ENCODE measurements at regions not wholly inside any gene's neighbourhood (a gene's known extent, or its start where the extent isn't known, plus 50 kb on each side); places are given as distances from the start of the nearest gene placed in this dataset.

GRCh38 chr10:104582602-104582951 lies 58.5 kb upstream of the SORCS3 start:
- no peak overlapping the region for H2AFZ ChIP-seq (ENCODE audit: low read length)
- no peak overlapping the region for H2BK15ac ChIP-seq (ENCODE audit: low read length)
- H3K27ac ChIP-seq (replicated peaks; ENCODE audit: low read length): no peak overlapping the region
- no peaks in the 10 kb centered on the region for H3K27me3 ChIP-seq (ENCODE audit: control insufficient read depth in 3 of 3, insufficient read depth in 3 of 3, low read depth in 1 of 3, low read length in 3 of 3)
- WGBS, 2 donors (ENCODE audit: extremely low coverage in 2 of 2, insufficient read length in 2 of 2, insufficient replicate concordance in 1 of 2): no CpG with 5 or more reads among the region's 4 CpGs
- no peak overlapping the region for H4K8ac ChIP-seq (ENCODE audit: low read depth, low read length)
- DNase-seq (ENCODE audit: low spot score): no peak
- H4K91ac ChIP-seq (ENCODE audit: low read depth, low read length, poor library complexity): no peak overlapping the region
- no peaks in the 10 kb centered on the region for H3K36me3 ChIP-seq (replicated peaks in 1 of 2; ENCODE audit: control insufficient read depth in 2 of 2, insufficient read depth in 2 of 2, low read length in 2 of 2)
- no peak overlapping the region for H3K4me2 ChIP-seq (ENCODE audit: insufficient read depth, low read length, poor library complexity, severe bottlenecking)
- no peak overlapping the region for H2BK5ac ChIP-seq (ENCODE audit: low read length)
- H2BK12ac ChIP-seq (ENCODE audit: low read length): no peak overlapping the region
- no peaks in the 10 kb centered on the region for H3K9me3 ChIP-seq (replicated peaks in 1 of 2; ENCODE audit: control insufficient read depth in 2 of 2, insufficient read depth in 1 of 2, low read depth in 1 of 2, low read length in 2 of 2)
- H3K4ac ChIP-seq (ENCODE audit: low read length): no peak overlapping the region
- H3K9ac ChIP-seq (ENCODE audit: low read depth, low read length, poor library complexity): no peak overlapping the region
- no peak overlapping the region for H3K18ac ChIP-seq (ENCODE audit: low read length)
- H2BK120ac ChIP-seq (ENCODE audit: low read depth, low read length): no peak overlapping the region
- no peak overlapping the region for H3K23ac ChIP-seq (ENCODE audit: low read depth, low read length, poor library complexity)
- peaks cover 0 to 4% of the 10 kb centered on the region in 2 donors for H3K4me1 ChIP-seq (ENCODE audit: control insufficient read depth in 2 of 2, insufficient read depth in 1 of 2, low read depth in 1 of 2, low read length in 2 of 2)
- no peak overlapping the region for H3K14ac ChIP-seq (ENCODE audit: low read length)
- no peak overlapping the region for H2AK5ac ChIP-seq (ENCODE audit: low read depth, low read length)
- no peaks in the 10 kb centered on the region for H3K79me1 ChIP-seq (ENCODE audit: low read depth, low read length)
- no peak overlapping the region for H3K4me3 ChIP-seq (ENCODE audit: low read length in 2 of 2)

GRCh38 chr10:104582966-104583365 lies 58.1 kb upstream of the SORCS3 start:
- H3K4me3 ChIP-seq (ENCODE audit: low read length in 2 of 2): no peak overlapping the region
- no peak overlapping the region for H2AFZ ChIP-seq (ENCODE audit: low read length)
- no peak overlapping the region for H3K23ac ChIP-seq (ENCODE audit: low read depth, low read length, poor library complexity)
- no peak overlapping the region for H2BK15ac ChIP-seq (ENCODE audit: low read length)
- no peaks in the 10 kb centered on the region for H3K79me1 ChIP-seq (ENCODE audit: low read depth, low read length)
- no CpG with 5 or more reads among the region's 1 CpG for WGBS, 2 donors (ENCODE audit: extremely low coverage in 2 of 2, insufficient read length in 2 of 2, insufficient replicate concordance in 1 of 2)
- H3K36me3 ChIP-seq (replicated peaks in 1 of 2; ENCODE audit: control insufficient read depth in 2 of 2, insufficient read depth in 2 of 2, low read length in 2 of 2): no peaks in the 10 kb centered on the region
- peaks cover 0 to 4% of the 10 kb centered on the region in 2 donors for H3K4me1 ChIP-seq (ENCODE audit: control insufficient read depth in 2 of 2, insufficient read depth in 1 of 2, low read depth in 1 of 2, low read length in 2 of 2)
- H3K4ac ChIP-seq (ENCODE audit: low read length): no peak overlapping the region
- no peak overlapping the region for H2AK5ac ChIP-seq (ENCODE audit: low read depth, low read length)
- H2BK12ac ChIP-seq (ENCODE audit: low read length): no peak overlapping the region
- H4K8ac ChIP-seq (ENCODE audit: low read depth, low read length): no peak overlapping the region
- no peak overlapping the region for H3K27ac ChIP-seq (replicated peaks; ENCODE audit: low read length)
- H3K14ac ChIP-seq (ENCODE audit: low read length): no peak overlapping the region
- H3K27me3 ChIP-seq (ENCODE audit: control insufficient read depth in 3 of 3, insufficient read depth in 3 of 3, low read depth in 1 of 3, low read length in 3 of 3): no peaks in the 10 kb centered on the region
- no peak overlapping the region for H3K18ac ChIP-seq (ENCODE audit: low read length)
- no peak overlapping the region for H4K91ac ChIP-seq (ENCODE audit: low read depth, low read length, poor library complexity)
- no peaks in the 10 kb centered on the region for H3K9me3 ChIP-seq (replicated peaks in 1 of 2; ENCODE audit: control insufficient read depth in 2 of 2, insufficient read depth in 1 of 2, low read depth in 1 of 2, low read length in 2 of 2)
- H2BK5ac ChIP-seq (ENCODE audit: low read length): no peak overlapping the region
- H3K9ac ChIP-seq (ENCODE audit: low read depth, low read length, poor library complexity): no peak overlapping the region
- H3K4me2 ChIP-seq (ENCODE audit: insufficient read depth, low read length, poor library complexity, severe bottlenecking): no peak overlapping the region
- H2BK120ac ChIP-seq (ENCODE audit: low read depth, low read length): no peak overlapping the region
- no peak for DNase-seq (ENCODE audit: low spot score)

GRCh38 chr10:104584541-104584940 lies 56.5 kb upstream of the SORCS3 start:
- WGBS, 2 donors (ENCODE audit: extremely low coverage in 2 of 2, insufficient read length in 2 of 2, insufficient replicate concordance in 1 of 2): no CpG with 5 or more reads among the region's 7 CpGs
- H3K27me3 ChIP-seq (ENCODE audit: control insufficient read depth in 3 of 3, insufficient read depth in 3 of 3, low read depth in 1 of 3, low read length in 3 of 3): peaks cover 0 to 1% (median 0%) of the 10 kb centered on the region in 3 experiments
- H3K36me3 ChIP-seq (replicated peaks in 1 of 2; ENCODE audit: control insufficient read depth in 2 of 2, insufficient read depth in 2 of 2, low read length in 2 of 2): no peaks in the 10 kb centered on the region
- H2BK120ac ChIP-seq (ENCODE audit: low read depth, low read length): no peak overlapping the region
- H3K4me3 ChIP-seq (ENCODE audit: low read length in 2 of 2): no peak overlapping the region
- H3K18ac ChIP-seq (ENCODE audit: low read length): no peak overlapping the region
- DNase-seq (ENCODE audit: low spot score): no peak
- no peak overlapping the region for H3K23ac ChIP-seq (ENCODE audit: low read depth, low read length, poor library complexity)
- no peak overlapping the region for H2BK15ac ChIP-seq (ENCODE audit: low read length)
- H3K79me1 ChIP-seq (ENCODE audit: low read depth, low read length): no peaks in the 10 kb centered on the region
- H3K9ac ChIP-seq (ENCODE audit: low read depth, low read length, poor library complexity): no peak overlapping the region
- peaks cover 0 to 2% of the 10 kb centered on the region in 2 donors for H3K4me1 ChIP-seq (ENCODE audit: control insufficient read depth in 2 of 2, insufficient read depth in 1 of 2, low read depth in 1 of 2, low read length in 2 of 2)
- H3K14ac ChIP-seq (ENCODE audit: low read length): no peak overlapping the region
- H3K4ac ChIP-seq (ENCODE audit: low read length): no peak overlapping the region
- no peak overlapping the region for H2AK5ac ChIP-seq (ENCODE audit: low read depth, low read length)
- no peak overlapping the region for H3K27ac ChIP-seq (replicated peaks; ENCODE audit: low read length)
- H4K8ac ChIP-seq (ENCODE audit: low read depth, low read length): no peak overlapping the region
- H2BK12ac ChIP-seq (ENCODE audit: low read length): no peak overlapping the region
- H3K9me3 ChIP-seq (replicated peaks in 1 of 2; ENCODE audit: control insufficient read depth in 2 of 2, insufficient read depth in 1 of 2, low read depth in 1 of 2, low read length in 2 of 2): no peaks in the 10 kb centered on the region
- no peak overlapping the region for H2BK5ac ChIP-seq (ENCODE audit: low read length)
- H3K4me2 ChIP-seq (ENCODE audit: insufficient read depth, low read length, poor library complexity, severe bottlenecking): no peak overlapping the region
- no peak overlapping the region for H4K91ac ChIP-seq (ENCODE audit: low read depth, low read length, poor library complexity)
- H2AFZ ChIP-seq (ENCODE audit: low read length): no peak overlapping the region

- no peak overlapping the region for H3K23ac ChIP-seq (ENCODE audit: low read depth, low read length, poor library complexity)
- H4K91ac ChIP-seq (ENCODE audit: low read depth, low read length, poor library complexity): no peak overlapping the region
- no peak overlapping the region for H3K18ac ChIP-seq (ENCODE audit: low read length)
- H2AK5ac ChIP-seq (ENCODE audit: low read depth, low read length): no peak overlapping the region
- DNase-seq (ENCODE audit: low spot score): no peak
- no peak overlapping the region for H2BK15ac ChIP-seq (ENCODE audit: low read length)
- peaks cover 0 to 1% (median 0%) of the 10 kb centered on the region in 3 experiments for H3K27me3 ChIP-seq (ENCODE audit: control insufficient read depth in 3 of 3, insufficient read depth in 3 of 3, low read depth in 1 of 3, low read length in 3 of 3)
- no CpG with 5 or more reads among the region's 2 CpGs for WGBS, 2 donors (ENCODE audit: extremely low coverage in 2 of 2, insufficient read length in 2 of 2, insufficient replicate concordance in 1 of 2)
- H3K14ac ChIP-seq (ENCODE audit: low read length): no peak overlapping the region
- no peak overlapping the region for H3K4ac ChIP-seq (ENCODE audit: low read length)
- H2BK5ac ChIP-seq (ENCODE audit: low read length): no peak overlapping the region
- no peak overlapping the region for H2BK12ac ChIP-seq (ENCODE audit: low read length)
- no peak overlapping the region for H2AFZ ChIP-seq (ENCODE audit: low read length)
- no peak overlapping the region for H2BK120ac ChIP-seq (ENCODE audit: low read depth, low read length)
- no peak overlapping the region for H3K27ac ChIP-seq (replicated peaks; ENCODE audit: low read length)
- no peak overlapping the region for H4K8ac ChIP-seq (ENCODE audit: low read depth, low read length)
- no peak overlapping the region for H3K4me3 ChIP-seq (ENCODE audit: low read length in 2 of 2)
- H3K9ac ChIP-seq (ENCODE audit: low read depth, low read length, poor library complexity): no peak overlapping the region
- H3K4me1 ChIP-seq (ENCODE audit: control insufficient read depth in 2 of 2, insufficient read depth in 1 of 2, low read depth in 1 of 2, low read length in 2 of 2): peaks cover 0 to 3% of the 10 kb centered on the region in 2 donors
- H3K79me1 ChIP-seq (ENCODE audit: low read depth, low read length): no peaks in the 10 kb centered on the region
- no peaks in the 10 kb centered on the region for H3K36me3 ChIP-seq (replicated peaks in 1 of 2; ENCODE audit: control insufficient read depth in 2 of 2, insufficient read depth in 2 of 2, low read length in 2 of 2)
- no peak overlapping the region for H3K4me2 ChIP-seq (ENCODE audit: insufficient read depth, low read length, poor library complexity, severe bottlenecking)
- no peaks in the 10 kb centered on the region for H3K9me3 ChIP-seq (replicated peaks in 1 of 2; ENCODE audit: control insufficient read depth in 2 of 2, insufficient read depth in 1 of 2, low read depth in 1 of 2, low read length in 2 of 2)
Observed at GRCh38 chr10:104587751-104588150, 53.3 kb upstream of the SORCS3 start.

Measured in neuronal stem cell (in vitro differentiated cells).